Thymus (tissue), 11 donors: ENCODE measurements at regions not wholly inside any gene's neighbourhood (a gene's known extent, or its start where the extent isn't known, plus 50 kb on each side); places are given as distances from the start of the nearest gene placed in this dataset.

ENCODE experiments used
- DNase-seq, 9 donors: peaks; one replicate each; pipeline ENCODE4 v3.0.0-alpha.2; 2013; ENCODE audit warnings: low spot score in 9 of 9, low read depth in 6 of 9, missing footprints in 1 of 9
- H3K27ac ChIP-seq, 2 donors: one replicate each; pipeline ENCODE4 v1.5.1; 2013; ENCODE audit warnings: control low read depth in 1 of 2, low read depth in 1 of 2, low read length in 1 of 2, mild to moderate bottlenecking in 1 of 2, moderate library complexity in 1 of 2
- H3K27me3 ChIP-seq, 2 donors: one replicate each; pipeline ENCODE4 v1.5.1; 2013; ENCODE audit warnings: low read length in 1 of 2; ENCODE audit not compliant: control insufficient read depth in 2 of 2, insufficient read depth in 1 of 2
- H3K36me3 ChIP-seq, 2 donors: one replicate each; pipeline ENCODE4 v1.5.1; 2013; ENCODE audit warnings: low read length in 1 of 2, mild to moderate bottlenecking in 1 of 2, moderate library complexity in 1 of 2; ENCODE audit not compliant: control insufficient read depth in 2 of 2, insufficient read depth in 2 of 2
- H3K4me1 ChIP-seq, 2 donors: one replicate each; pipeline ENCODE4 v1.5.1; 2013; ENCODE audit warnings: low read length in 2 of 2; ENCODE audit not compliant: control insufficient read depth in 2 of 2, insufficient read depth in 2 of 2
- H3K4me3 ChIP-seq, 2 donors: one replicate each; pipeline ENCODE4 v1.5.1; 2013; ENCODE audit warnings: low read length in 2 of 2, control low read depth in 1 of 2, mild to moderate bottlenecking in 1 of 2
- H3K9me3 ChIP-seq, 2 donors: one replicate each; pipeline ENCODE4 v1.5.1; 2013; ENCODE audit warnings: low read length in 1 of 2, mild to moderate bottlenecking in 1 of 2; ENCODE audit not compliant: control insufficient read depth in 2 of 2, insufficient read depth in 1 of 2
- WGBS: extraction: QIAGEN DNeasy Blood & Tissue Kit; methylation state at CpG from one replicate; pipeline ENCODE4 v1.1.7; 2013; 5-methylcytosine and 5-hydroxymethylcytosine counted together
- donor health status: healthy.

DNA sequence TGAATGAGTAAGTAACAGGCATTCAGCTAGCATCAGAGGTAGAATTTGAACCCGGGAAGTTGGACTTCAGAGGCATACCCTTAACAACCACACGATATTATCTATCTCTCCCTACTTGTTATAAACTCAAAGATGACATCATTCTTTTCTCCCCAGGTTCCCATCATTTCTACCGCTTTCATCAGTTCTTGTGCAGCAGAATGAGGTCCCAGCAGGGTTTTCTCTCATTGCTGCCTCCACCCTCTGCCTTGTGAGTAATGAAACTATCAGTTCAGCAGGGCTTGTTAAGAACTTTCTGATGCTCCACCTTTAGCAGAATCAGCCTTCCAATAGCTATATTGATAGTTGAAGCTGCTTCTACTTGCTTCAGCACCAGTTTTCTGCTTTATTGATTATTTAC is 487.5 kb upstream of the KCNMB2 start:
- Histone ChIP-seq H3K27ac (no peak overlapping the region), H3K4me1 (no peaks in the 10 kb centered on the region), H3K36me3 (no peaks in the 10 kb centered on the region), H3K27me3 (no peaks in the 10 kb centered on the region), H3K4me3 (no peak overlapping the region), H3K9me3 (no peaks in the 10 kb centered on the region)
- no peak for DNase-seq
- 80% methylated on average over 3 of the region's 3 CpGs for WGBS

- Histone ChIP-seq H3K4me1 (no peaks in the 10 kb centered on the region), H3K27ac (no peak overlapping the region), H3K36me3 (no peaks in the 10 kb centered on the region), H3K4me3 (no peak overlapping the region), H3K9me3 (no peaks in the 10 kb centered on the region), H3K27me3 (no peaks in the 10 kb centered on the region)
- no peak for DNase-seq
- 94% methylated on average over 3 of the region's 3 CpGs for WGBS
These were observed 481.8 kb upstream of the KCNMB2 start for GRCh38 chr3:178054471-178054870.

GRCh38 chr3:178055939-178056338 is 480.3 kb upstream of the KCNMB2 start:
- Histone ChIP-seq H3K27me3 (no peaks in the 10 kb centered on the region), H3K36me3 (no peaks in the 10 kb centered on the region), H3K27ac (no peak overlapping the region), H3K9me3 (no peaks in the 10 kb centered on the region), H3K4me3 (no peak overlapping the region), H3K4me1 (no peaks in the 10 kb centered on the region)
- no peak for DNase-seq
- 97% methylated on average over 2 of the region's 2 CpGs for WGBS

- Histone ChIP-seq H3K36me3 (no peaks in the 10 kb centered on the region), H3K27ac (no peak overlapping the region), H3K4me1 (no peaks in the 10 kb centered on the region), H3K27me3 (no peaks in the 10 kb centered on the region), H3K9me3 (no peaks in the 10 kb centered on the region), H3K4me3 (no peak overlapping the region)
- WGBS = 100% methylated on average over 1 of the region's 1 CpG
- DNase-seq = no peak
These were observed 479.4 kb upstream of the KCNMB2 start for GRCh38 chr3:178056868-178057267.

DNA sequence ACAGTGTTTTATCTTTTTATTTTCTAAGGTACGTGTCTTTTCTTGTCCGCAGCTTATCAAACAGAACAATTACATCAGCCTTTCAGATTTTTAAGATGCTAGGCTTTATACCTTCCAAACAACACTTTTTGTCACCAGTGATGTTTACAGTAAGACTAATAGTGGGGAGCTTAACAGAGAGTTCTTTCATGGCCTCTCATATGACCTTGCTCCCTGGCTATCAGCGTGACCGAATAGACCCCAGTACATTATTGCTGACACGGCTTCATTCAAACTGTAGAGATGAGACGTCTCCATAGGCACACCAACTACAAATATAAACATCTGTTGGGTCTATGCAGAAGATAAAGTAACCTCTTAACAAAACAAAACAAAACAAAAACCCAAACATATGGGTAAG is 477.6 kb upstream of the KCNMB2 start:
- Histone ChIP-seq H3K4me1 (no peaks in the 10 kb centered on the region), H3K36me3 (no peaks in the 10 kb centered on the region), H3K4me3 (no peak overlapping the region), H3K9me3 (no peaks in the 10 kb centered on the region), H3K27ac (no peak overlapping the region), H3K27me3 (no peaks in the 10 kb centered on the region)
- 96% methylated on average over 6 of the region's 6 CpGs for WGBS
- DNase-seq = no peak

GRCh38 chr3:178059119-178059518 is 477.1 kb upstream of the KCNMB2 start:
- no peaks in the 10 kb centered on the region for H3K27me3 ChIP-seq
- H3K27ac ChIP-seq = no peak overlapping the region
- no peaks in the 10 kb centered on the region for H3K4me1 ChIP-seq
- no peaks in the 10 kb centered on the region for H3K36me3 ChIP-seq
- DNase-seq = no peak
- no peak overlapping the region for H3K4me3 ChIP-seq
- no peaks in the 10 kb centered on the region for H3K9me3 ChIP-seq

DNA sequence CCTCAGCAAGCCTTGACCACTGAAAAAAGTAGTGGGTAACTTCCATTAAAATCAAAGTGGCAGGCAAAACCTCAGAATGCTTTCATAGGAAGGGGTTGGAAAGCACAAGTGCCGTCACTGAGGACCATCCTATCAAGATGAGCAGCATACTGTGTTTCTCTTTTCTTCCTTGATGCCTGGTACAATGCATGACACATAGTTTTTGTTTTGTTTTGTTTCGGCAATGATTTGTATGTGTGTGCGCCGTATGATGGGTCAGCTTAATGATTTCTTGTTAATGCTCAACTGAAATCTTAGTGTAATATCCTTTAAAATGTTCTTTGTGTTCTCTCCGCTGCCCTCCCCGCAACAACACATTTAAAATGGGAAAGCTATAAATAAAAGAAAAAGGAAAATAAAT is 476.4 kb upstream of the KCNMB2 start:
- Histone ChIP-seq H3K36me3 (no peaks in the 10 kb centered on the region), H3K4me3 (no peak overlapping the region), H3K9me3 (no peaks in the 10 kb centered on the region), H3K27ac (no peak overlapping the region), H3K4me1 (no peaks in the 10 kb centered on the region), H3K27me3 (no peaks in the 10 kb centered on the region)
- no peak for DNase-seq
- WGBS = 95% methylated on average over 6 of the region's 6 CpGs

DNA sequence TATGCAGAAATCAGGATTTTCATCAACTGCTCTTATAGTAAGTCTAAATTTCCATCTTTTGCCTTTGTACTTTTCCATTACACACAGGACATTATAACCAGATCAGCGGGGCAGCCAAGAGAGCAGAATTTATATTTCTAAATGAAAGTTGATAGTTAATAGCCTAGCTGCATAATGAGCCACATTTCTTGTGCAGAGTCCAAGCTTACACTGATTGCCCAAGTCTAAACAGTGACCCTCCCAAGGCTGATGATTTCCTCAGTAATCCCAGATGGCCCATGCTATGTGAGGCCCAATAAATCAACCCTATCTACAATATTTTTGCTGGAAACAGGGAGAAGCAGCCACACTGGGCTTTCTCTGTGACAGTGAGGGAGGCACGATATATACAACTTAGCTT is 475.8 kb upstream of the KCNMB2 start:
- Histone ChIP-seq H3K27ac (no peak overlapping the region), H3K9me3 (no peaks in the 10 kb centered on the region), H3K4me3 (no peak overlapping the region), H3K27me3 (no peaks in the 10 kb centered on the region), H3K4me1 (no peaks in the 10 kb centered on the region), H3K36me3 (no peaks in the 10 kb centered on the region)
- WGBS = 98% methylated on average over 2 of the region's 2 CpGs
- DNase-seq = no peak

- no peaks in the 10 kb centered on the region for H3K27me3 ChIP-seq
- DNase-seq = no peak
- WGBS = 96% methylated on average over 1 of the region's 1 CpG
- H3K4me3 ChIP-seq = no peak overlapping the region
- no peak overlapping the region for H3K27ac ChIP-seq
- no peaks in the 10 kb centered on the region for H3K4me1 ChIP-seq
- H3K36me3 ChIP-seq = no peaks in the 10 kb centered on the region
- H3K9me3 ChIP-seq = no peaks in the 10 kb centered on the region
These were observed 474.1 kb upstream of the KCNMB2 start for GRCh38 chr3:178062126-178062525.

DNA sequence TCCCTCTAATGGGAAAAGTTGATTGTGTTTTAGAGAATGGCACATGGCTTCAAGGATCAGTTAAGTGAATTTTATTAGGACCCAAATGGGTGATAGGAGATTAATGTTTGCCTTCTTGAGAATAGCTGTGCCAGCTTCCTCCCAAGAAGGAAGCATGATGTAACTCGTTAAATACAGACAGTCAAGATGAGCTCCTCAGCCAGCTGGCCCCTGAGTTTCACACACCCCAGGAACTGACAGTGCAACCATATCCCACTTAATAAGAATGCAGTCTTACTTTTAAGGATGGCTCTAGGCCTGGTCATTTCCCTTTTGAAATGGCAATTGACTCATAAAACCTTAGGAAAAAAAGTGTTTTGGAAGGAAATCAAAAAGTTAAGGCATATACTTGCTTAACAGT is 472.8 kb upstream of the KCNMB2 start:
- Histone ChIP-seq H3K4me3 (no peak overlapping the region), H3K4me1 (no peaks in the 10 kb centered on the region), H3K9me3 (no peaks in the 10 kb centered on the region), H3K27ac (no peak overlapping the region), H3K36me3 (no peaks in the 10 kb centered on the region), H3K27me3 (no peaks in the 10 kb centered on the region)
- no peak for DNase-seq
- WGBS = 51% methylated on average over 1 of the region's 1 CpG
